Osteocyte (in vitro differentiated cells): ENCODE measurements at regions not wholly inside any gene's neighbourhood (a gene's known extent, or its start where the extent isn't known, plus 50 kb on each side); places are given as distances from the start of the nearest gene placed in this dataset.

Source experiments
- DNase-seq: peaks from one replicate; pipeline ENCODE4 v3.0.0; 2021; ENCODE audit warnings: mixed read lengths; ENCODE audit not compliant: unreplicated experiment; ENCODE audit errors: extremely low spot score
- H3K27ac Mint-ChIP-seq: one replicate; pipeline ENCODE4 v1.8.0; 2021; ENCODE audit warnings: mild to moderate bottlenecking, mixed read lengths; ENCODE audit not compliant: unreplicated experiment
- H3K27me3 Mint-ChIP-seq: one replicate; pipeline ENCODE4 v1.8.0; 2021; ENCODE audit warnings: mixed read lengths; ENCODE audit not compliant: unreplicated experiment
- H3K36me3 Mint-ChIP-seq: one replicate; pipeline ENCODE4 v1.8.0; 2021; ENCODE audit warnings: mixed read lengths; ENCODE audit not compliant: unreplicated experiment
- H3K4me1 Mint-ChIP-seq: one replicate; pipeline ENCODE4 v1.8.0; 2021; ENCODE audit warnings: mixed read lengths; ENCODE audit not compliant: unreplicated experiment
- H3K4me3 Mint-ChIP-seq: one replicate; pipeline ENCODE4 v1.8.0; 2021; ENCODE audit warnings: mild to moderate bottlenecking, moderate library complexity, mixed read lengths; ENCODE audit not compliant: unreplicated experiment
- H3K9me3 Mint-ChIP-seq: one replicate; pipeline ENCODE4 v1.8.0; 2021; ENCODE audit warnings: mixed read lengths; ENCODE audit not compliant: unreplicated experiment
- TF ChIP-seq, protein P1 (sequence below): fragments of 200-600 bp; sonication (generic); IDR thresholded peaks from 2 replicates; pipeline ENCODE4 v1.5.0; 2021; ENCODE audit warnings: antibody characterized with exemption, mild to moderate bottlenecking, moderate library complexity

DNA sequence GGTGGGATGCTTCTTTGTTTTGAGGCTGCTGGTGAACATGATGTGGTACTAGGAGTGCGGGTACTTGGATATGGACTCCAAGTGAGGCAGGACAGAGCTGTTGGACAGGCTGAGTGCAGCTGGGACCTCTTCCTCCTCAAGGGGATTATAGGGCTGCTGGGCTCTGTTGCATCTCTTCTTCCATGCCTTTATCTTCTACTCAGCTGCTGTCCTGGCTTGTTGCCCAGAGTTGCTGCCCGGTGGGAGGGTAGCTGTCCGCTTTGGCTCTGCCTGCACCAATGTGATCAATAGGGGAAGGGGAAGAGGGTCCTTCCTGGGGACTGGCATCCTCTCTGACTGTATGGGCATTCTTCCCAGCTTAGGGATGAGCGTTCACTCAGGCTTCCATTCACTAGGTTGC is 1217.9 kb upstream of the ACO1 start:
- Mint-ChIP-seq H3K36me3 (no peaks in the 10 kb centered on the region), H3K4me1 (no peaks in the 10 kb centered on the region), H3K4me3 (no peak overlapping the region), H3K9me3 (no peaks in the 10 kb centered on the region), H3K27ac (no peak overlapping the region), H3K27me3 (no peaks in the 10 kb centered on the region)
- DNase-seq: no peak
- TF ChIP-seq, protein P1, sequence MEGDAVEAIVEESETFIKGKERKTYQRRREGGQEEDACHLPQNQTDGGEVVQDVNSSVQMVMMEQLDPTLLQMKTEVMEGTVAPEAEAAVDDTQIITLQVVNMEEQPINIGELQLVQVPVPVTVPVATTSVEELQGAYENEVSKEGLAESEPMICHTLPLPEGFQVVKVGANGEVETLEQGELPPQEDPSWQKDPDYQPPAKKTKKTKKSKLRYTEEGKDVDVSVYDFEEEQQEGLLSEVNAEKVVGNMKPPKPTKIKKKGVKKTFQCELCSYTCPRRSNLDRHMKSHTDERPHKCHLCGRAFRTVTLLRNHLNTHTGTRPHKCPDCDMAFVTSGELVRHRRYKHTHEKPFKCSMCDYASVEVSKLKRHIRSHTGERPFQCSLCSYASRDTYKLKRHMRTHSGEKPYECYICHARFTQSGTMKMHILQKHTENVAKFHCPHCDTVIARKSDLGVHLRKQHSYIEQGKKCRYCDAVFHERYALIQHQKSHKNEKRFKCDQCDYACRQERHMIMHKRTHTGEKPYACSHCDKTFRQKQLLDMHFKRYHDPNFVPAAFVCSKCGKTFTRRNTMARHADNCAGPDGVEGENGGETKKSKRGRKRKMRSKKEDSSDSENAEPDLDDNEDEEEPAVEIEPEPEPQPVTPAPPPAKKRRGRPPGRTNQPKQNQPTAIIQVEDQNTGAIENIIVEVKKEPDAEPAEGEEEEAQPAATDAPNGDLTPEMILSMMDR: no peak

DNA sequence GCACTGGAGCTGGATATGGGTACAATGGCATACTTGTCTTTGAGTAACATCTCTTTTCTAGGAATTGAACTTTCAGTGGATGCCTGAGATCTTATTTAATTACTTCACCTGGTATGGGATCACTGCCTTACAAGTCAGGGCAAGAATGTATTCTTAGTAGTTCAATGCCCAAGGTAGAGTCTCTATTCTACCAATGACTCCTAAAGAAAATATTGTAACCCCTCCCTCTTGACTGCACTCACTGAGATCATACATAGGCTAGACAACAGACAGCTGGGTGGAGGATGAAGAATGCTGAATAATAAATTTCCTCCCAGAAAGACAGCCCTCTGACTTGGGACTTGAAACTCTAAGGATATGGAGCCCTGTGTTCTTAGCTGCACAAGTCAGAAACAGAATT is 1216.3 kb upstream of the ACO1 start:
- Mint-ChIP-seq H3K36me3 (no peaks in the 10 kb centered on the region), H3K27ac (no peak overlapping the region), H3K27me3 (no peaks in the 10 kb centered on the region), H3K4me3 (no peak overlapping the region), H3K4me1 (no peaks in the 10 kb centered on the region), H3K9me3 (no peaks in the 10 kb centered on the region)
- TF ChIP-seq, protein P1: no peak
- DNase-seq: no peak

DNA sequence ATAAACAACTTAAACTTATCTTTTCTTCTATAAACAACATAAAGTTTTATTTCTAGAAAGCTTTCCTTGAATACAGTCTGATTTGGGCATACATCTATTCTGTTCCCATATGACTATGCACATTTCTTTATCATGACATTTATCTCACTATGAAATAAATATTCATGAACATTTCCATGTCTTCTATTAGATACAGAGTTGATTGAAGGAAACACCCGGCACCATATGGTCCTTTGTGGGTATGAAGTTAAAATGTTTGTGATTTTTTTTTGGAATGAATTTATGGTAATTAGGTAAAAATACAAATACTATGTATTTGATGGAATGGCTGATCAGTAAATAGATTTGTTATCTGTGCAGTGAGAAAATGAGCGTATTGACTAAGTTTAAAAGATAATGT is 1209.8 kb upstream of the ACO1 start:
- no peaks in the 10 kb centered on the region for H3K9me3 Mint-ChIP-seq
- no peaks in the 10 kb centered on the region for H3K4me1 Mint-ChIP-seq
- H3K27ac Mint-ChIP-seq: no peak overlapping the region
- TF ChIP-seq, protein P1: no peak
- H3K4me3 Mint-ChIP-seq: no peak overlapping the region
- H3K36me3 Mint-ChIP-seq: no peaks in the 10 kb centered on the region
- H3K27me3 Mint-ChIP-seq: no peaks in the 10 kb centered on the region
- DNase-seq: no peak

DNA sequence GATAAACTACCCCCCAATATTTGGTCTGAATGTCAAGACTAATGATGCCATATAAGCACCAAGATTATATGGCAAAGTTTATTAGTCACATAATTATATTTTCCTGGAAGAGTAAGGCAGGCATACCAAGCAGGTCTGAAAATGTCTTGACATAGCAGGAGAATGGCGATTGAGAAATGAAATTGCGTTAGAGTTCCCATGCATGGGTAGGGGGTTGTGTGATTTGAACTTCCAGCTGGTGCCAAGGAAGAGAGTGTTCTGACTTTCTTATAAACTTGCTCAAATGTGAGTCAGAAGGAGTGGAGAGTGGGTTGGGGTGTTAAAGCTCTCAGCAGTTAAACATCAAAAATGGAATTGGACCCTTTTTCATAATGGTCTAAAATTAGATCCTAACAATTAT is 1200.6 kb upstream of the ACO1 start:
- TF ChIP-seq, protein P1: no peak
- no peak overlapping the region for H3K27ac Mint-ChIP-seq
- no peaks in the 10 kb centered on the region for H3K36me3 Mint-ChIP-seq
- H3K4me3 Mint-ChIP-seq: no peak overlapping the region
- H3K4me1 Mint-ChIP-seq: no peaks in the 10 kb centered on the region
- no peaks in the 10 kb centered on the region for H3K9me3 Mint-ChIP-seq
- no peaks in the 10 kb centered on the region for H3K27me3 Mint-ChIP-seq
- DNase-seq: no peak

DNA sequence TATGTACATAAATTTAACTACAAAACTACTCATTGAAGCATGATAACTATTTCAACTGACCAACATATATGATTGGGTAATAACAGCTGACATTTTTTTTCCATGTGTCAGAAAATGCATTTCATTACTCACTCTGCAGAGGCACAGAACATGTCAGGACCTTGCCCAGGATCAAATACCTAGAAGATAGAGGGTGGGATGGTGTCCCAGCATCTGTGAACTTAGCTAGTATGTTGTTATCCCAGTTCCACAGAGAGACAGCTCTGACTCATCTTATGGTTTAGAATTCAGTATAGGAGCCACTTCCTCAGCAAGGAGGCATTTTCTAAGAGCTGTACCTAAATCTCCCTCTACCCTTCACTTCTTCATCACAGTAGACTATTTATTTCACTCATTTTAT is 1198.6 kb upstream of the ACO1 start:
- Mint-ChIP-seq H3K9me3 (no peaks in the 10 kb centered on the region), H3K4me1 (no peaks in the 10 kb centered on the region), H3K4me3 (no peak overlapping the region), H3K27ac (no peak overlapping the region), H3K36me3 (no peaks in the 10 kb centered on the region), H3K27me3 (no peaks in the 10 kb centered on the region)
- no peak for DNase-seq
- TF ChIP-seq, protein P1: no peak
